ENCODE measurements at regions not wholly inside any gene's neighbourhood (a gene's known extent, or its start where the extent isn't known, plus 50 kb on each side); places are given as distances from the start of the nearest gene placed in this dataset.
"Not testable (repeated sequence)": the region's sequence is repeated elsewhere in the genome, so short reads cannot be mapped to it uniquely, and the experiment has no call there.

- TF ChIP-seq CTCF (IDR thresholded peaks at IDR 0.05; ENCODE audit: insufficient read depth, low read depth, low read length); EZH2 (IDR thresholded peaks at IDR 0.05; ENCODE audit: insufficient read depth, low read length): not testable (repeated sequence)
These were observed 550.7 kb downstream of the RPL10L start for GRCh38 chr14:46100901-46101300.
